Osteoblast (primary cell): ENCODE measurements at regions not wholly inside any gene's neighbourhood (a gene's known extent, or its start where the extent isn't known, plus 50 kb on each side); places are given as distances from the start of the nearest gene placed in this dataset.

Experiments
- DNase-seq: peaks from one replicate; pipeline ENCODE4 v3.0.0; 2011; ENCODE audit warnings: low spot score, mixed read lengths; ENCODE audit not compliant: insufficient read length; ENCODE audit errors: missing footprints
- H2AFZ ChIP-seq: 2 replicates; pipeline ENCODE4 v1.6.0; 2011; ENCODE audit warnings: mild to moderate bottlenecking, low read length
- H3K27ac ChIP-seq: 2 replicates; pipeline ENCODE4 v1.5.1; 2011; ENCODE audit warnings: mild to moderate bottlenecking, low read depth, low read length, moderate library complexity
- H3K27me3 ChIP-seq: 2 replicates; pipeline ENCODE4 v1.6.0; 2012; ENCODE audit warnings: mild to moderate bottlenecking, control low read depth, inconsistent platforms, low read length, moderate library complexity; ENCODE audit not compliant: insufficient read depth
- H3K36me3 ChIP-seq: 2 replicates; pipeline ENCODE4 v1.5.1; 2011; ENCODE audit warnings: mild to moderate bottlenecking, low read length, control low read depth, moderate library complexity; ENCODE audit not compliant: insufficient read depth
- H3K4me1 ChIP-seq: 2 replicates; pipeline ENCODE4 v1.5.1; 2011; ENCODE audit warnings: mild to moderate bottlenecking, low read length, control low read depth, moderate library complexity; ENCODE audit not compliant: insufficient read depth
- H3K4me2 ChIP-seq: 2 replicates; pipeline ENCODE4 v1.6.0; 2011; ENCODE audit warnings: mild to moderate bottlenecking, low read length; ENCODE audit not compliant: insufficient read depth
- H3K4me3 ChIP-seq: fragments of 200-600 bp; sonication (generic); 3 replicates; pipeline ENCODE4 v1.5.1; 2012; ENCODE audit warnings: mild to moderate bottlenecking, low read length, inconsistent platforms; ENCODE audit not compliant: insufficient read depth
- H3K79me2 ChIP-seq: 2 replicates; pipeline ENCODE4 v1.6.0; 2012; ENCODE audit warnings: mild to moderate bottlenecking, low read length, control low read depth, inconsistent platforms; ENCODE audit not compliant: insufficient read depth
- H3K9me3 ChIP-seq: 2 replicates; pipeline ENCODE4 v1.5.1; 2011; ENCODE audit warnings: low read depth, low read length, control low read depth
- H4K20me1 ChIP-seq: 2 replicates; pipeline ENCODE4 v1.6.0; 2012; ENCODE audit warnings: mild to moderate bottlenecking, low read length, control low read depth; ENCODE audit not compliant: insufficient read depth
- TF ChIP-seq, protein P1 (sequence below): IDR thresholded peaks from 2 replicates; pipeline ENCODE4 v1.5.1; 2011; ENCODE audit warnings: mild to moderate bottlenecking, low read depth, low read length, moderate library complexity; ENCODE audit errors: extremely low read depth

- Histone ChIP-seq H3K9me3 (no peaks in the 10 kb centered on the region), H3K4me1 (no peaks in the 10 kb centered on the region), H3K4me2 (no peak overlapping the region), H3K27me3 (no peaks in the 10 kb centered on the region), H3K27ac (no peak overlapping the region), H3K4me3 (no peak overlapping the region), H3K36me3 (no peaks in the 10 kb centered on the region), H3K79me2 (no peaks in the 10 kb centered on the region), H2AFZ (no peak overlapping the region), H4K20me1 (no peaks in the 10 kb centered on the region)
- no peak for DNase-seq
- TF ChIP-seq, protein P1, sequence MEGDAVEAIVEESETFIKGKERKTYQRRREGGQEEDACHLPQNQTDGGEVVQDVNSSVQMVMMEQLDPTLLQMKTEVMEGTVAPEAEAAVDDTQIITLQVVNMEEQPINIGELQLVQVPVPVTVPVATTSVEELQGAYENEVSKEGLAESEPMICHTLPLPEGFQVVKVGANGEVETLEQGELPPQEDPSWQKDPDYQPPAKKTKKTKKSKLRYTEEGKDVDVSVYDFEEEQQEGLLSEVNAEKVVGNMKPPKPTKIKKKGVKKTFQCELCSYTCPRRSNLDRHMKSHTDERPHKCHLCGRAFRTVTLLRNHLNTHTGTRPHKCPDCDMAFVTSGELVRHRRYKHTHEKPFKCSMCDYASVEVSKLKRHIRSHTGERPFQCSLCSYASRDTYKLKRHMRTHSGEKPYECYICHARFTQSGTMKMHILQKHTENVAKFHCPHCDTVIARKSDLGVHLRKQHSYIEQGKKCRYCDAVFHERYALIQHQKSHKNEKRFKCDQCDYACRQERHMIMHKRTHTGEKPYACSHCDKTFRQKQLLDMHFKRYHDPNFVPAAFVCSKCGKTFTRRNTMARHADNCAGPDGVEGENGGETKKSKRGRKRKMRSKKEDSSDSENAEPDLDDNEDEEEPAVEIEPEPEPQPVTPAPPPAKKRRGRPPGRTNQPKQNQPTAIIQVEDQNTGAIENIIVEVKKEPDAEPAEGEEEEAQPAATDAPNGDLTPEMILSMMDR = no peak
Observed at GRCh38 chr15:96544162-96544756, 213.8 kb downstream of the NR2F2 start.

- Histone ChIP-seq H3K4me3 (no peak overlapping the region), H3K27ac (no peak overlapping the region), H3K79me2 (no peaks in the 10 kb centered on the region), H3K4me2 (no peak overlapping the region), H4K20me1 (no peaks in the 10 kb centered on the region), H3K27me3 (no peaks in the 10 kb centered on the region), H3K9me3 (no peaks in the 10 kb centered on the region), H2AFZ (no peak overlapping the region), H3K4me1 (no peaks in the 10 kb centered on the region), H3K36me3 (no peaks in the 10 kb centered on the region)
- no peak for DNase-seq
- TF ChIP-seq, protein P1 = no peak
Observed at GRCh38 chr15:96549136-96549535, 218.6 kb downstream of the NR2F2 start.

DNA sequence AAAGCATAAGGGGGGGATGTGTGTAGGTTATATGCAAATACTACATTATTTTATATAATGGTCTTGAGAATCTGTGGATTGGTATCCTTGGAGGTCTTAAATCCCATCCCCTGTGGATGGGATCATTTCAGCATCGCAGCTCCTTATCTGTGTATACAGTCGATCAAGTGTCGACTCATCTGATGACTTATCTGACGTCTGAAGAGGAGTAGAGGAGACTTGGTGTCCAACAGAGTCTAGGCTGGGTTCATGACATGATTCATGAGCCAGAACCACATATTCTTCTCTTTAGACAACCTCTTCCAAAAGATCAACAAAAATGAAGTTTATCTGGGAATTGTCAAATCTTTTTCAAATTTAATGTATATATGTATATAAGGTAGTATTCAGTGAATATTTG is 220.7 kb downstream of the NR2F2 start:
- H3K27ac ChIP-seq = no peak overlapping the region
- no peak overlapping the region for H2AFZ ChIP-seq
- no peaks in the 10 kb centered on the region for H3K4me1 ChIP-seq
- TF ChIP-seq, protein P1 = no peak
- no peak for DNase-seq
- no peaks in the 10 kb centered on the region for H3K9me3 ChIP-seq
- no peaks in the 10 kb centered on the region for H3K79me2 ChIP-seq
- no peak overlapping the region for H3K4me2 ChIP-seq
- H3K4me3 ChIP-seq = no peak overlapping the region
- H3K27me3 ChIP-seq = no peaks in the 10 kb centered on the region
- H3K36me3 ChIP-seq = no peaks in the 10 kb centered on the region
- H4K20me1 ChIP-seq = no peaks in the 10 kb centered on the region

- Histone ChIP-seq H3K79me2 (no peaks in the 10 kb centered on the region), H3K4me1 (no peaks in the 10 kb centered on the region), H2AFZ (no peak overlapping the region), H4K20me1 (no peaks in the 10 kb centered on the region), H3K27me3 (no peaks in the 10 kb centered on the region), H3K4me3 (no peak overlapping the region), H3K27ac (no peak overlapping the region), H3K4me2 (no peak overlapping the region), H3K9me3 (no peaks in the 10 kb centered on the region), H3K36me3 (no peaks in the 10 kb centered on the region)
- TF ChIP-seq, protein P1 = no peak
- DNase-seq = no peak
Observed at GRCh38 chr15:96551722-96552121, 221.2 kb downstream of the NR2F2 start.
